H1 (cell line): ENCODE measurements at regions not wholly inside any gene's neighbourhood (a gene's known extent, or its start where the extent isn't known, plus 50 kb on each side); places are given as distances from the start of the nearest gene placed in this dataset.

ENCODE experiments used
- EP300 ChIP-seq, 2 experiments: IDR thresholded peaks; 1 replicate in 1 of 2; 2 replicates in 1 of 2; pipeline ENCODE4 v1.6.1; 2011 to 2012; ENCODE audit warnings: low read depth in 2 of 2, low read length in 2 of 2, mild to moderate bottlenecking in 2 of 2, borderline replicate concordance in 1 of 2, inconsistent platforms in 1 of 2, moderate library complexity in 1 of 2
- EZH2 ChIP-seq: fragments of 200-600 bp; sonication (generic); IDR thresholded peaks from 2 replicates; pipeline ENCODE4 v1.7.1; 2012; ENCODE audit warnings: low read depth, mild to moderate bottlenecking, moderate library complexity, low read length, inconsistent platforms; ENCODE audit not compliant: severe bottlenecking
- RAD21 ChIP-seq, 2 experiments: IDR thresholded peaks in 1 of 2; conservative IDR thresholded peaks in 1 of 2; 2 replicates each; pipeline ENCODE4 v1.6.1; 2011; ENCODE audit warnings: low read depth in 2 of 2, low read length in 2 of 2, improper control_type of control experiment in 1 of 2, inconsistent platforms in 1 of 2, mild to moderate bottlenecking in 1 of 2, moderate library complexity in 1 of 2
- RFX5 ChIP-seq: IDR thresholded peaks from 2 replicates; pipeline ENCODE4 v1.6.1; 2011; ENCODE audit warnings: low read depth, low read length, improper control_type of control experiment, borderline replicate concordance
- SAP30 ChIP-seq: fragments of 300-600 bp; sonication (generic); IDR thresholded peaks from 2 replicates; pipeline ENCODE4 v1.7.1; 2012; ENCODE audit warnings: low read length, moderate library complexity, mild to moderate bottlenecking, inconsistent platforms; ENCODE audit not compliant: insufficient read depth, insufficient replicate concordance
- SIN3A ChIP-seq, 2 experiments: IDR thresholded peaks in 1 of 2; conservative IDR thresholded peaks in 1 of 2; 2 replicates each; pipeline ENCODE4 v1.6.1; 2011 to 2012; ENCODE audit warnings: low read length in 2 of 2, improper control_type of control experiment in 1 of 2, low read depth in 1 of 2, mild to moderate bottlenecking in 1 of 2
- TAF1 ChIP-seq: IDR thresholded peaks from 2 replicates; pipeline ENCODE4 v1.6.1; 2011; ENCODE audit warnings: mild to moderate bottlenecking, low read depth, low read length
- TF ChIP-seq, protein P1 (sequence below): IDR thresholded peaks from 2 replicates; pipeline ENCODE4 v1.6.1; 2011; ENCODE audit warnings: low read depth, mild to moderate bottlenecking, low read length; ENCODE audit not compliant: insufficient read depth
- TF ChIP-seq, protein P2 (sequence below), 3 experiments: IDR thresholded peaks; 1 replicate in 2 of 3; 2 replicates in 1 of 3; pipeline versions ENCODE4 v1.5.1 to v1.6.1; 2011; ENCODE audit warnings: low read length in 3 of 3, mild to moderate bottlenecking in 3 of 3, inconsistent platforms in 2 of 3, low read depth in 1 of 3, moderate library complexity in 1 of 3; ENCODE audit not compliant: insufficient read depth in 1 of 3; ENCODE audit errors: control extremely low read depth in 1 of 3

DNA sequence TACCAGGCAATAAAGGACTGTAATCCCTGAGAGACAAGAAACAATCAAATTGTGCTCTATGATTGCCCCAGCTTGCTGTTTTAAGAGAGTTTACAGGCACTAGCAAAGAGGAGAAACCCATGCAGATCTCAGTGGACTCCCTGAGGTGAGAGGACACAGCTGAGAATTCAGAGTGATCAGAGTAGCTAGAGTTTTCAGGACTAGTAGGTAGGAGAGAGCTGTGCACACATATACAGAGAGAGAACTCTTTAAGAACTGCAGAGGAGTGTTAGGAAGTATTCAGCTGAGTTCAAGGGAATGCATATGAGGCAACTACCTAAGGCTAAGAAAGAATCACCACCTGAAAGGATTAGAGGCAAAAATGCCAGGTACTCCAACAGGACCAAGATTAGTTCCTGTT, 904.8 kb downstream of the CDH8 start:
- TF ChIP-seq TAF1 (no peak), EP300 (IDR thresholded peaks at IDR 0.05; ENCODE audit: borderline replicate concordance in 1 of 2, low read depth in 2 of 2, low read length in 2 of 2) (no peak), SAP30 (no peak), RAD21 (IDR thresholded peaks at IDR 0.05 in 1 of 2, conservative IDR thresholded peaks at IDR 0.05 in 1 of 2; ENCODE audit: low read depth in 2 of 2, low read length in 2 of 2) (no peak), SIN3A (conservative IDR thresholded peaks at IDR 0.05 in 1 of 2, IDR thresholded peaks at IDR 0.05 in 1 of 2; ENCODE audit: low read depth in 1 of 2, low read length in 2 of 2) (no peak), EZH2 (no peak), RFX5 (no peak)
- TF ChIP-seq, protein P1, sequence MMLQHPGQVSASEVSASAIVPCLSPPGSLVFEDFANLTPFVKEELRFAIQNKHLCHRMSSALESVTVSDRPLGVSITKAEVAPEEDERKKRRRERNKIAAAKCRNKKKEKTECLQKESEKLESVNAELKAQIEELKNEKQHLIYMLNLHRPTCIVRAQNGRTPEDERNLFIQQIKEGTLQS, result no peak
- TF ChIP-seq, protein P2, sequence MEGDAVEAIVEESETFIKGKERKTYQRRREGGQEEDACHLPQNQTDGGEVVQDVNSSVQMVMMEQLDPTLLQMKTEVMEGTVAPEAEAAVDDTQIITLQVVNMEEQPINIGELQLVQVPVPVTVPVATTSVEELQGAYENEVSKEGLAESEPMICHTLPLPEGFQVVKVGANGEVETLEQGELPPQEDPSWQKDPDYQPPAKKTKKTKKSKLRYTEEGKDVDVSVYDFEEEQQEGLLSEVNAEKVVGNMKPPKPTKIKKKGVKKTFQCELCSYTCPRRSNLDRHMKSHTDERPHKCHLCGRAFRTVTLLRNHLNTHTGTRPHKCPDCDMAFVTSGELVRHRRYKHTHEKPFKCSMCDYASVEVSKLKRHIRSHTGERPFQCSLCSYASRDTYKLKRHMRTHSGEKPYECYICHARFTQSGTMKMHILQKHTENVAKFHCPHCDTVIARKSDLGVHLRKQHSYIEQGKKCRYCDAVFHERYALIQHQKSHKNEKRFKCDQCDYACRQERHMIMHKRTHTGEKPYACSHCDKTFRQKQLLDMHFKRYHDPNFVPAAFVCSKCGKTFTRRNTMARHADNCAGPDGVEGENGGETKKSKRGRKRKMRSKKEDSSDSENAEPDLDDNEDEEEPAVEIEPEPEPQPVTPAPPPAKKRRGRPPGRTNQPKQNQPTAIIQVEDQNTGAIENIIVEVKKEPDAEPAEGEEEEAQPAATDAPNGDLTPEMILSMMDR (IDR thresholded peaks at IDR 0.05; ENCODE audit: control extremely low read depth in 1 of 3, insufficient read depth in 1 of 3, low read depth in 1 of 3, low read length in 3 of 3), result no peak
